OCI-LY3 (cell line): ENCODE measurements at regions not wholly inside any gene's neighbourhood (a gene's known extent, or its start where the extent isn't known, plus 50 kb on each side); places are given as distances from the start of the nearest gene placed in this dataset.

Experiments
- H2AFZ ChIP-seq: fragments of 200-600, 300-600 bp; shearing (Covaris generic); 2 replicates; pipeline ENCODE4 v1.6.0; 2014; ENCODE audit warnings: antibody characterized with exemption, low read depth, low read length
- H3K27ac ChIP-seq: fragments of 200-600, 300-600 bp; sonication (generic); 2 replicates; pipeline ENCODE4 v1.5.1; 2014; ENCODE audit warnings: mild to moderate bottlenecking, low read length, moderate library complexity, mixed read lengths
- H3K27me3 ChIP-seq: fragments of 200-600, 300-600 bp; sonication (generic); 2 replicates; pipeline ENCODE4 v1.6.1; 2014; ENCODE audit warnings: low read depth, low read length, mixed read lengths
- H3K36me3 ChIP-seq: fragments of 200-600, 300-600 bp; sonication (generic); replicated peaks from 2 replicates; pipeline ENCODE3; 2014; ENCODE audit warnings: low read depth, low read length, mixed read lengths
- H3K4me1 ChIP-seq: fragments of 300-600, 200-600 bp; sonication (generic); 2 replicates; pipeline ENCODE4 v1.6.1; 2014; ENCODE audit warnings: low read length, mixed read lengths
- H3K4me2 ChIP-seq: fragments of 200-600, 300-600 bp; sonication (generic); 2 replicates; pipeline ENCODE4 v1.6.1; 2014; ENCODE audit warnings: low read length, mixed read lengths
- H3K4me3 ChIP-seq: fragments of 300-600, 200-600 bp; sonication (generic); 2 replicates; pipeline ENCODE4 v1.5.1; 2014; ENCODE audit warnings: antibody characterized with exemption, mild to moderate bottlenecking, low read length, moderate library complexity
- H3K79me2 ChIP-seq: fragments of 300-600, 200-600 bp; shearing (Covaris generic); 2 replicates; pipeline ENCODE4 v1.6.1; 2014; ENCODE audit warnings: mild to moderate bottlenecking, low read length, mixed read lengths
- H3K9ac ChIP-seq: fragments of 300-600, 200-600 bp; shearing (Covaris generic); 2 replicates; pipeline ENCODE4 v1.6.0; 2014; ENCODE audit warnings: mild to moderate bottlenecking, low read length, moderate library complexity
- H3K9me3 ChIP-seq: fragments of 200-600, 300-600 bp; shearing (Covaris generic); 2 replicates; pipeline ENCODE4 v1.6.1; 2014; ENCODE audit warnings: low read length, mixed read lengths; ENCODE audit not compliant: insufficient read depth
- H4K20me1 ChIP-seq: fragments of 200-600, 300-600 bp; sonication (generic); 2 replicates; pipeline ENCODE4 v1.6.1; 2016; ENCODE audit warnings: low read length, mixed read lengths; ENCODE audit not compliant: insufficient read depth
- EZH2phosphoT487 ChIP-seq: fragments of 200-600 bp; shearing (Covaris generic); IDR thresholded peaks from 2 replicates; pipeline ENCODE4 v1.6.1; 2018; ENCODE audit warnings: antibody characterized with exemption, mixed run types, low read depth
- TF ChIP-seq, protein P1 (sequence below): fragments of 200-600, 300-600 bp; sonication (generic); IDR thresholded peaks from 2 replicates; pipeline ENCODE4 v1.5.1; 2014; ENCODE audit warnings: antibody characterized with exemption, low read length, low read depth

DNA sequence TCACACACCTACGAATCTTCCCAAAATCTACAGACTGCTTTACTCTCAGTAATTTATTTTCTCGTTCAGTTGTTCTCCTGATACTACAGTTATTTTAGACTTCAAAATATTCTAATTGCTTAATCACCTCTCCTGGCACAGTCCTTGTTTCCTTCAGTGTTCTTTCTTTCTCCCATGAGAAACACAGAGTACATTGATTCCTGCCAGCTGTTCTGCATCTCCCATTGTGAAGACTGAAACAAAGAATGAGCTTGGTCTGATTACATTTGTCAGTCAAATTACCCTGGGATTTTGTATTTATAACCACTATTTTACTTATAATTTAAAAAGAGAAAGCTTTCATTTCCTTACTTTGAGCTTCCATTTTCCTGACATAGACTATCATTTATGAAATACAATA, 63.9 kb upstream of the TANK start:
- H3K4me1 ChIP-seq: peaks cover 7% of the 10 kb centered on the region
- H3K79me2 ChIP-seq: no peaks in the 10 kb centered on the region
- H3K27me3 ChIP-seq: no peaks in the 10 kb centered on the region
- no peak overlapping the region for H2AFZ ChIP-seq
- H3K4me3 ChIP-seq: no peak overlapping the region
- TF ChIP-seq EZH2phosphoT487: no peak
- TF ChIP-seq, protein P1, sequence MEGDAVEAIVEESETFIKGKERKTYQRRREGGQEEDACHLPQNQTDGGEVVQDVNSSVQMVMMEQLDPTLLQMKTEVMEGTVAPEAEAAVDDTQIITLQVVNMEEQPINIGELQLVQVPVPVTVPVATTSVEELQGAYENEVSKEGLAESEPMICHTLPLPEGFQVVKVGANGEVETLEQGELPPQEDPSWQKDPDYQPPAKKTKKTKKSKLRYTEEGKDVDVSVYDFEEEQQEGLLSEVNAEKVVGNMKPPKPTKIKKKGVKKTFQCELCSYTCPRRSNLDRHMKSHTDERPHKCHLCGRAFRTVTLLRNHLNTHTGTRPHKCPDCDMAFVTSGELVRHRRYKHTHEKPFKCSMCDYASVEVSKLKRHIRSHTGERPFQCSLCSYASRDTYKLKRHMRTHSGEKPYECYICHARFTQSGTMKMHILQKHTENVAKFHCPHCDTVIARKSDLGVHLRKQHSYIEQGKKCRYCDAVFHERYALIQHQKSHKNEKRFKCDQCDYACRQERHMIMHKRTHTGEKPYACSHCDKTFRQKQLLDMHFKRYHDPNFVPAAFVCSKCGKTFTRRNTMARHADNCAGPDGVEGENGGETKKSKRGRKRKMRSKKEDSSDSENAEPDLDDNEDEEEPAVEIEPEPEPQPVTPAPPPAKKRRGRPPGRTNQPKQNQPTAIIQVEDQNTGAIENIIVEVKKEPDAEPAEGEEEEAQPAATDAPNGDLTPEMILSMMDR: no peak
- H3K9ac ChIP-seq: no peak overlapping the region
- H3K4me2 ChIP-seq: no peak overlapping the region
- H3K36me3 ChIP-seq: no peaks in the 10 kb centered on the region
- no peaks in the 10 kb centered on the region for H3K9me3 ChIP-seq
- H3K27ac ChIP-seq: no peak overlapping the region
- no peaks in the 10 kb centered on the region for H4K20me1 ChIP-seq

DNA sequence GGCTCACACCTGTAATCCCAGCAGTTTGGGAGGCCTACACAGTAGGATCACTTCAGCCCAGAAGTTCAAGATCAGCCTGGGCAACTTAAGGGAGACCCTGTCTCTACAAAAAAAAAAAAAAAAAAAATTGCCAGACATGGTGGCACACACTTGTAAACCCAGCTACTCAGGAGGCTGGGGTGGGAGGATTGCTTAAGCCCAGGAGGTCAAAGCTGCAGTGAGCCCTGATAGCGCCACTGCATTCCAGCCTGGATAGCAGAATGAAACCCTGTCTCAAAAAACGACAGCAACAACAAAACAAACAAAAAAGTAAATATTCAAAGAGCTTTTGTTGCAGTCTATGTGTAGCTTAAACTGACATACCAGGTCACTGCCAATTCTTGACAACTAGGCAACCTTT, 63.1 kb upstream of the TANK start:
- no peak overlapping the region for H3K4me3 ChIP-seq
- H3K4me1 ChIP-seq: peaks cover 16% of the 10 kb centered on the region
- H3K27ac ChIP-seq: no peak overlapping the region

DNA sequence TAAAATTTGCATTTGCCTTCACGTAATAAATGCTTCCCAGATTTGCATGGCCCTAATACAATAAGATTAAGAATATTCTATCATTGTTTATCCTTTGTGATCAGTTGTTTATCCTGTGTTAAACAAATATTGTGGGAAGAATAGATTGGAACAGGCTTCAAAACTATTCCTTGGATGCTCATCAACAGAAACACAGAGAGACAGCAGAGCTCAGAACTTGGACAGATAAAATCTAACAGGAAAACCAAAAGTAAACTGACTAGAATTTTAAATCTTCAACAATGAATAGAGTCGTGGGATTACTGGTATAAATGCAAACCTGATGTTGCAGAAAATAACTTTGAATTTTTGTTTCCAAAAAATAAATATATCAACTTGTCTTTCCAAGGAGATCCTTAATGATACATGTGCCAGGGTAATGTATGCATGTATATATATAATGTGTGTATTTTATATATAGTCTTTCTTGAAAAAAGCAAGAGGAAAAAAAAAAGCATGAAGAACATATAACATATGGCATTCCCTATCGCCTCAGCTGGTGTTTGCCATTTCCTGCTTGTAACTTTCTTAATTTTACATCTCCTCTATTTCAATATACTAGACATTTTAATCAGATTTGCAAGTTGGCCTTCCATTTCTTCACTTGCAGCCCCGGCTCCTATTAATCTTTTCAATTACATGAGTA, 59.9 kb upstream of the TANK start:
- H3K27me3 ChIP-seq: no peaks in the 10 kb centered on the region
- no peak overlapping the region for H3K4me2 ChIP-seq
- no peak overlapping the region for H3K9ac ChIP-seq
- peaks cover 38% of the 10 kb centered on the region for H3K4me1 ChIP-seq
- no peak for TF ChIP-seq EZH2phosphoT487
- TF ChIP-seq, protein P1: no peak
- no peaks in the 10 kb centered on the region for H3K36me3 ChIP-seq
- H3K27ac ChIP-seq: no peak overlapping the region
- H4K20me1 ChIP-seq: no peaks in the 10 kb centered on the region
- H2AFZ ChIP-seq: no peak overlapping the region
- no peaks in the 10 kb centered on the region for H3K9me3 ChIP-seq
- H3K79me2 ChIP-seq: no peaks in the 10 kb centered on the region
- H3K4me3 ChIP-seq: no peak overlapping the region

More for the DNA sequence above, 63.1 kb upstream of the TANK start:
- Histone ChIP-seq H4K20me1 (no peaks in the 10 kb centered on the region), H3K9ac (no peak overlapping the region), H3K79me2 (no peaks in the 10 kb centered on the region), H3K27me3 (no peaks in the 10 kb centered on the region), H2AFZ (no peak overlapping the region), H3K9me3 (no peaks in the 10 kb centered on the region), H3K4me2 (no peak overlapping the region), H3K36me3 (no peaks in the 10 kb centered on the region)
- TF ChIP-seq EZH2phosphoT487: no peak
- TF ChIP-seq, protein P1: no peak

DNA sequence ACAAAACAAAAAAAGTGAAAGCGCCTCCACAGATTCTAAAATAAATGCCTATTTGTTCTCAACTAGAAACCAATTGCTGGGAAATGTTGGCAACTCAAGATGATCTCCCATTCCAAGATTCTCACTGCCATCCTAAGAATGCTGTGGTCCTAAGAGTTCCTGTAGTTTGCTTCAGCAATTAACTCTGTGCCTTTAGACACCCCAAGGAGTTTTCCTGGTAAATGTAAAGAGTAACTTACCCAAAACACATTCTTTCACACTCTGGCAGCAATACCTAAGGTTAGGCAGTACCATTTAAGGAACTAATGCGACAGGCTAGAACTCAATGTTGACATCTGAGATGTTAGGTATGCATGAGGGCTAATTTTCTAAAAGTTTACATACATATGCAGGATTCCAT, 58.8 kb upstream of the TANK start:
- H4K20me1 ChIP-seq: no peaks in the 10 kb centered on the region
- H3K4me1 ChIP-seq: peaks cover 44% of the 10 kb centered on the region
- no peak overlapping the region for H3K4me3 ChIP-seq
- no peak overlapping the region for H2AFZ ChIP-seq
- no peaks in the 10 kb centered on the region for H3K27me3 ChIP-seq
- no peaks in the 10 kb centered on the region for H3K36me3 ChIP-seq
- no peak overlapping the region for H3K9ac ChIP-seq
- H3K4me2 ChIP-seq: no peak overlapping the region
- no peaks in the 10 kb centered on the region for H3K79me2 ChIP-seq
- H3K9me3 ChIP-seq: no peaks in the 10 kb centered on the region
- no peak for TF ChIP-seq EZH2phosphoT487
- TF ChIP-seq, protein P1: no peak
- no peak overlapping the region for H3K27ac ChIP-seq
